HG03103 (cell line): ENCODE measurements at regions not wholly inside any gene's neighbourhood (a gene's known extent, or its start where the extent isn't known, plus 50 kb on each side); places are given as distances from the start of the nearest gene placed in this dataset.

Experiments used
- ATAC-seq: cut with Tn5 transposase; IDR thresholded peaks from one replicate; pipeline ENCODE4 v1.9.1; 2021; ENCODE audit warnings: low read depth; ENCODE audit not compliant: unreplicated experiment

DNA sequence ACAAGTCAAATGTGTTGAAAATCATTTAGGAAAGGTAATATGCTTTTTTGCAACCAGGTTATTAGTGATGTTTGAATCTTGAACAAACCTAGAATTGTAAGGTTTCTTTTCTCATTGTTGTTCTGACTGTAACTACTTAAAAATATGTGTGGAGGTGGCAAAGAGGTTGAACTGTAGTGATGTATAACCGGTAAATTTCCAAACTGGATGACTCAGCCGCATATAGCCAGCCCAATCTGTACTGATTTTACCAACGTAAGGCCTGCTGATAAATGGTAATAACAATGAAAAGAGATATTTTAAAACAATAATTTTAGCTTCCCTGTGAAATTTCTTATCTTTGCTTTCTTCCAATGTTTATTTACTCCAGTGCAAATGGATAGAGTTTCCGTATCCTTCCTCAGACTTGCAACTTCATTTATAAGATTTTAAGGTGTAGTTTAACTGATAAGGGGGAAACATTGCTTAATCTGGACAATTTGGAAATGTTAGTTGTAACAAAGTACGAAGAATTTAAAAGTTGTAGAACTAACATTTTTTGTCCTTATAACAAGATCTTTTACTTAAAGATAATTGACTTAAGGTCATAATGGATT lies 1170.4 kb upstream of the ZEB2 start:
- no peak for ATAC-seq

DNA sequence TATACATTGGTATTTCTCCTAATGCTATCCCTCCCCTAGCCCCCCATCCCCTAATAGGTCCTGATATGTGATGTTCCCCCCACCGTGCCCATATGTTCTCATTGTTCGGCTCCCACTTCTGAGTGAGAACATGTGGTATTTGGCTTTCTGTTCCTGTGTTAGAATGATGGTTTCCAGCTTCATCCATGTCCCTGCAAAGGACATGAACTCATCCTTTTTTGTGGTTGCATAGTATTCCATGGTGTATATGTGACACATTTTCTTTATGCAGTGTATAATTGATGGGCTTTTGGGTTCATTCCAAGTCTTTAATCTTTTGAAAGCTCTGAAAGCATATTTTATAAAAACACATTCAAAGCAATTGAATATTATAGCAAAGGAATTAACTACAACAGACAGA lies 1169.4 kb upstream of the ZEB2 start:
- no peak for ATAC-seq

DNA sequence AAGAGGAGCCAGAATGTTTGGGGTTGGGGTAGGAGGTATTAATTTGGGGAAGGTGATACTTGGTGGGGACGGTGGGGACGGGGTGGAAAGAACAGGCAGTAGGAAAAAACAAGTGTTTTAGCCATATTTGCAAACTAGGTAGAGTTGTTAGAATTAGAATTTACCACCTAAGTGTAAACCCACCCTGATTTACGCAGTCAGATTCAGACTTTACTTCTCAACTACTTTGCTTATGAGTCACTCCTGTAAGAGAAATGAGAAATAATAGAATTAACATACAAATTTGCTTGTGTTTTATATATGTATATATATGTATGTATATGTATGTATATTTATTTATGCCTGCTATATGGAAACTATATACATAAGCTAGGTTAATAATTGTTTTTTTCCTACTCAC lies 1168.2 kb upstream of the ZEB2 start:
- ATAC-seq: no peak

DNA sequence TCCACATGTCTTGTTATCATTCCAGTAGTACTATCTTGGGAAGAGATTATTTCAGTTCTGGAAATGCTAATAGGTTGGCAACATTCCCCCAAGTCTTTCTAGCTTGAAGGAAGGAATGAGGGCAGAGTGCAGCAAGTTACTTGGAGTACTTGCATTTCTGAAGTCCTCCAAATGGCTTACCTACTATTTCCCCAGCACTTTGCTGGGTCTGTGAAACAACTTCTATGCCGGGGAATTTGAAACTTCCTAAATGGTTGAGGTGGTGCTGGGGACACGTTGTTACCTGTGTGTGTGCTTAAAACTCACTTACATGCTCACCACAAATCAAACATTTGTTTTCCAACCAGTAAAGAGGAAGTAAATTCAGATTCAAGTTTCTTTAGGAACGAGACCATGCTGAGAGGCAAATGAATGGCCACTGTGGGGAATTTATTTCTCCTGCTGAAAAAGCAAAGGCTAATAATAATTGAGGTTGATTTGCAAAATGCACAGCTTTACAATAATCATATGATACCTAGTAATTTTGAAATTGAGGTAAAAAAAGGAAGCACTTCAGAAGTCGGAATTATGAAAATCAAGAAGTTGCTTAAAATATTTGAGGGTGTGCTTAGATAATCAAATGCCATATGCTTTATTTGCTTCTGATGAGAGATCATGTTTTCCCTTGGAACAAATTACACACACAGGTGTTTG lies 1167.7 kb upstream of the ZEB2 start:
- no peak for ATAC-seq

DNA sequence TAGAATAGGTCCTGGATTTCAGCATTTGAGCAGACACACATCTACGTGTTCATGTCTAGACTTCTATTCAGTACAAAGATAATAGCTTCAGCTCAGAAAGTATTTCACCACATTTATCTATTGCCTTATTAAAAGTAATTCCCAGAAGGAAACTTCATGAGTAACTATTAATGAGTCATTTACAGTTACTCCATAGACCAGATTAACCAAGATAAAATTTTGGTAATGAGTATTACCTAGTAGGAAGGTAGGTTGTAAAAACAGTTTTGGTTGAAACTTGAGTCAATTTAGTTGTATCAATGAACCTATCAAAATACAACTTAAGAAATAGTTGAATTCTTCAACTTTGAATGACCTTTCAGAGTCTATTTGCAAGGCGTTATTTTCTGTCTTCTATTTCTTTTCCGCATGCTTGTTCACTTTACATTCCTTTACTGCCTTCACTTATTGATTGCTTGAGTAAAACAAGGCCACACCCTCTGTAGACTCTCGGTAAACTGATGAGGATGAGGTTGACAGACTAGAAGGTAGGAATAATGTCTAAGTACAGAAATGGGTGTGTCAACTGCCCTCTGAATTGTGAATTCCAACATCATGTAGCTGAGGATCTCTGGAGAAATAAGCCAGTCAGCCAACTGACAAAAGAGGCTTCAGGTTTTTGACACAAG lies 1165.6 kb upstream of the ZEB2 start:
- no peak for ATAC-seq

DNA sequence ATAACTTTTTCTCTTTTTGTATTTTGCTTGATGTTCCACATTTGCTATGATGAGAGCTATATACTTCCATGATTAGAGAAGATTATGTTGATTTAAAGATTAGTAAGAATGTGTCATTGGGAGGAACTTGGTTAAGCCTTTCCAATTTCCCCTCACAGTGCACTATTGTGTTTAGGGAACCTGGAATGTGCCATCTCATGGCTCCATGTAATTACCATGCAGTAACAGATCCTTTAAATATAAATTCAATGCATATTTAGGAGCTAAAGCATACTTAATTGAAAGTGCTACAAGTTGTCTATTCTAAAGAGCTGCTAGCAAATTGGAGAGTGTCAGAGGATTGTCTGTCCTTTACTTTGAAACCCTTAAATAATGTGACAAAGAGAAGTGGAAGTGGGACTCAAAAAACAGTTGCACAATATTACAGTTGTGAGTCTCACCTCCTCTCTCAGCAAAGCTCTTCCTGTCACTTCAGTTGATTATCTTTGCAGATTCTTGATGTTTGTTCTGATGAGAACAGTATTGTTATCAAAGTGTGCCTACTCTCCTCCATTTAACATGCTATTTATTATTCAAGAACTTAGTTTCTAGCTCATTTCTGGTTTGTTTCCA lies 1162.7 kb upstream of the ZEB2 start:
- ATAC-seq: no peak

DNA sequence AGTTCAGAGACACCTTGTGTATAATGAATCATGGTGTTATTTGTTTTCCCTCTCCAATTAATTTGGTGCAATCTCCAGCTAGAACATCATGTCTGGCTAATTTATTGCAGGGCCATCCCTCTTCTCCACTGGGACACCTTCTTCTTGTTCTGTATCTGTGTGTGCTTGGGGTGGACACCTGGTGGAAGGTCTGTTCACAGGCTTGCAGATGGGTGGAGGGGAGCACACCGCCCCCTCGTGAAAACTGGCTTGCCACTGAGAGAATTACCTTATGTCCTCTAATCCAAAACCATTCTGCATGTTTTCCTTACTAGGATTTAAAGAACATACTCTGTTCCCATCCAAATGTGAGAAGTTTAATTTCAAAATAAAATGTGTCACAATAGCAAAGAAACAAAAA lies 1160.4 kb upstream of the ZEB2 start:
- no peak for ATAC-seq

DNA sequence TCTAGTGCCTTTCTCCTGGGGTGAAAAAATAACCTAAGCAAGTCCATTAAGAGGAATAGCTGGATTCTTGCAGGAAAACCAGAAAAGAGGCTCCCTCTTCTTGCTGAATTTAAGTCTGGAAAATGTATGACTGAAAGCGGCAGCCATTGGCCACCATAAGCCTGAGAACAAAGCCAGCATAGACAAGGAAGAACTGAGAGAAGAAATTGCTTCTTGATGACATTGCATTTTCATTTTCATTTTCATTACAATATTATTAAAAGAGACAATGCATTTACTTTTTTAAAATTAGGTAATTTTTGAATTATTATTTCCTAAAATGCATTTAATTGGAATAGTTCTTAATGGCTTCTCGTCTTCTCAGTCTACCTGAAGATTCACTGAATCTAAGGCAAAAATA lies 1157.5 kb upstream of the ZEB2 start:
- no peak for ATAC-seq

DNA sequence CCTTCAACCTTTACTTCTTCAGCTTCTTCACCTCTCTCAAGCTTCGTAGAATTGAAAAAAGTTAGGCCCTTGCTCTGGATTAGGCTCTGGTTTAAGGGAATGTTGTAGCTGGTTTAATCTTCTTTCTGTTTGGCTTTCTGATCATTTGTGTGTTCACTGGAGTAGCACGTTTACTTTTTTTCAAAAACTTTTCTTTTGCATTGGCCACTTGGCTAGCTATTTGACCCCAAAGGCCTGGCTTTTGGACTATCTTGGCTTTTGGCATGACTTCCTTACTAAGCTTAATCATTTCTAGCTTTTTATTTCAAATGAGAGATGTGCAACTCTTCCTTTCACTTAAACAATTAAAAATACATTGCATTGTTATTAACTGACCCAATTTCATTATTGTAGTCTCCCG lies 1154.8 kb upstream of the ZEB2 start:
- no peak for ATAC-seq

DNA sequence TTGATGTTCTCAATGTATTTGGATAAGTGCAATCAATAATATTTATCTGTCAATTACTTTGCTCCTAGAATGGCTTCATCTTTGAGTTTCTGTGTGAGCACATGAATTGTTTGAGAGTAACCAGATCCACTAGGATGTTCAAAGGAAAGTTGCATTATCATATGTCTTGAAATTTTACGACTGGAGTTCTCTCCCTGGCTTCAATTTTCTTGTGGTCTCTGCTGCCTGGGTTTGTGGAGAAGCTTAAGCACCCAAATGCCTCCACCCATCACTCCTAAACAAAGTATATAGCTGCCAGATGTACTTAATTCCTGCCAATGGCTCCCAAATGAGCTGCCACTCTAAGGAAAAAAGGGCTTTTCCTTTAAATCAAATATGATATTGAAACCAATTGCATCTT lies 1149.4 kb upstream of the ZEB2 start:
- no peak for ATAC-seq

DNA sequence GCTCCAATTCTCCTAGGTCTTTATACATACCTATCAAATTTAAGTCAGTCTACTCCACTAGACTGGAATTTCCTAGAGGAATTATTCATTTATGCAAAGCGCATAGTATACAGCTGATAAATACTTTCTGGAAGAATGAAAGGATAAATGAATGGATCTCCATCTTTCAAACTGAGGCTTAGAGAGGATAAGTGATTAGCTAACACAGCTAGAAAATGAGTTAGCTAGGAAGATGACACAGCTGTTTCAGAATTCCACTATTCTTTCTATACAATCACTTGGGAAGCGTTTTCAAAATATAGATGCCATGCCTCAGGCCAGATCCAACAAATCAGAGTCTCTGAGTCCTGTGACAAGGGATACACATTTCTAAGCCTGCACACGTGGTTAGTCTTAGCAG lies 1146.6 kb upstream of the ZEB2 start:
- ATAC-seq: no peak

DNA sequence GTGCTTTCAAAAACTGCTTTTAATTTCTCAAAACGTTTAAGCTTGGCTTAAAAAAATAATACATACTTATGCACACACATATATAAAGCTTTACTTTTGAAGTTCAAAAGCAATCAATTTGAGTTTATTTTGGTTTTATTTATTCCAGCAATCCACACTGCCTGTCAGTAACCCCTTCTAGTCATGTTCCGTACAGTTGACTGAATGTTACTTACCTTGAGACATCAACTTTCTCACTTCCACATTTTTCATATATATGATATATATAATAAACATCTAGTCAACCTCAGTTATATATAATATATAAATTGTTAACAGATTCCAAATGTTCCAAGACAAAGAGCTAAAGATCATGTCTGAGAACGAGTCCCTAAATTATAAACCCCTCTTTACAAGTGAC lies 1137.3 kb upstream of the ZEB2 start:
- no peak for ATAC-seq

DNA sequence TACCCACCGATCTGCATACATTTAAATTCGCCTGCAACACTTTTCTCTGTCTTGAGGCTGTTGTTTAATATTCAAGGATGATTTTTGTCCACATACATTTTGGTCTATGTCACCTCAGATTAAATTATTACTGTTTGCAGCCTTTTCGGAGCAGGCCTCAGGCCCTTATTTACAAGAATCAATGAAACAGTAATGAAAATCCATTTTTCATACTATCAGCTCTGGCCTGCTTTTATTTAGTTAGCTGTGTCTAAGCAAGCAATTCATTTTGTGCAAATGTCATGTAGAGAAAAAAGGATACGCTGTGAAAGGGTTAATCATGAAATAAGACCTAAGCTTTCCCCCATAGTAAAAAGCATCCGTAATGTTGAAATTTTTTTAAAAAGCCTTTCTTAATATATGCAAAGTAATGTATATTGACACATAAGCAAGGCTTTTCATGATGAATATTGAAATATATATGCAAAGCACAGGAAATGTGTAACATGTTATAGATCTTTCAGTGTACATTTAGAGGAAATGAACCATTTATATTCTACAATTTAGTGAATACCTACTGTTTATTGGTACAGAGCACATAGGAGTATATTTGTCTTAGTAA lies 1135.3 kb upstream of the ZEB2 start:
- no peak for ATAC-seq

DNA sequence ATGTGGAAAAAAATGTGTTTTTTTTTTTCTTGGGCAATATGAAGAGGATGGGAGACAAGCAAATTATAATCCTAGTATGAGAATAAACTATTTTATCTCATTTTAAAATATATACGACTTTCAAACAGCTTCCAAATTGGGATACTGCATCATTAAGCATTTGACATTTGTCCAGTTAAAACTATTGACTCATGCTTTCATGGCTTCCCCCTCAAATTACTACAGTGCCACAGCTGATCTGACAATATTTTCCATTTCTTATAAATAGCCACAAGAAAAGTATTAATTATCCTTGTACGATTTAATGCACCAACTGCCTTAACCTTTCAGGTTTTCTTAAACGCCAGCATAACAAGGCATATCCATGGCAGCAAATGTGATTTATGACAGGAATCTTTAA lies 1134.8 kb upstream of the ZEB2 start:
- ATAC-seq: no peak

DNA sequence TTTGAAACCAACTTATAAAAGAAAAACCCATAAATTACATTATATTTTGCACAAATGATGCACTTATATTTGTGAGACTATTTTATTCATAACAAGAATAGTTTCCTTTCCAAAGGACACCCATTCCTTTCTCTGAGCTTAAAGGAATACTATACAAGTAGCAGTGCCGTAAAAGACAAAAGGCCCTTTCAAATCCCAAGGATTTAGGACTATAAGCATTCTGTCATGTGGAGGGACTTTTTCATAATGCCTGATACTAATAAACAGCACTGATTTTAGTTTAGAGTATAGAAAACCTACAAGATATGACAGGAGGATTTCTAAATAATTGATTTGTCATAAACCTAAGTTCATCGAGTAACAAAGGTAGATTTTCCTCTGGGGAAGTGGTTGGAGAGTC lies 1134.2 kb upstream of the ZEB2 start:
- no peak for ATAC-seq

DNA sequence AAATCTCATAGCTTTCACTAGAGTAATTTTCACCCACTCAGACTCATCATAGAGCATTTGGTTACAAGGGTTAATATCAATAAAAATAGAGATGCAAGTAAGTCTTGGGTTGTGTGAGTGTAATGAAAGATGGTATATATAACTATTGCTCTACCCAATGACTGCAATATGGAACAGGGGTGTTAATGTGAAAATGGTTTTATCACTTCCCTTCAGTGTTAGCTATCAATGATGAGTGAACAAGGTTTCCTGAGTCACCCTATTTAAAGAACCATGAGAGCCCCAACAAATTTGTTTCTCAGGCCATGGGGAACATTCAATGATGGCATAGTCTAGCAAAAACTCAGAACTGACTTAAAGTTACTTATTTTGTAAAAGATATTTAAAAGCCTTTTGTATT lies 1133.6 kb upstream of the ZEB2 start:
- ATAC-seq: no peak

DNA sequence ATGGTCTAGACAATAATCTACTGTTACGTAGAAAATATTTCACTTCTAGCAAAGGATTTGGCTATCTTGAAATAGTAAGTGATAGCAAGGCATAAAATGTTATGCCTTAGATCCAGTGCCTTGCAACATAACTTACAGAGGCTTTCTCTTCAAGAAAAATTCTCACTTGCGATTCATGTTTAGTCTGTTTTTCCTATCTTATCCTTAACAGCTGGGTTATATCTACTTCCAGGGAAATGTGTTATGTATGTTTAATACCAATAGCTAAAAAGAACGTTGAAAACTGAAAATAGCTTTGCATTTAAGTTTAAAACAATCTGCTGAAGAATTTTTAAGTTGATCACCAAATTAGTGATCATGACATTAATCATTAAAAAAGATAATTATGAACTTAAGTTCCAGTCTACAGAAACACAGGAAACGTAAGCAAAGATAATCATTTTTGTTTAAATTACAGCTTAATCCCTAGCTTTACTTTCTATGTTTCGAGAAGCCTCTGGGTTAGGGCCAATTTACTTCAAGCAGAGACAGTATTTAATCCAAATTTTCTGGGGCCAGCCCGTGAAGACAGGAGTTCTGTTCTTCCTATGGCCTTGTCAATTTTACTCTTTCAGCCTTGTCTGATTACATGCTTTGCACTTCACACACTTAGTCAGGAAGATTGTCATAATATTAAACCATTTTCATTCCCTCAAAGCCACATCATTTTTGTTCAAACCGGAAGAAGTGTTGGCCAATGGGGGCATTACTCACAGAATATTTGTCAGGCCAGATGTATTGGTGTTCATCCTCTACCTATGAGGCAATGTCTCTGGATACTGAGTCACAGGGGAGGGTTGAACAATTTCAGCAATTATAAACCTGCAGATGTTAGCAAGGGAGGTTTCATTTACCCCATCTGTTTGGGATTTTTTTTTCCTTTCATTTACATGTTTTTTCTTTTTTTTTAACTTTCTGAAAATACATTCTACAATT lies 1132.9 kb upstream of the ZEB2 start:
- no peak for ATAC-seq

DNA sequence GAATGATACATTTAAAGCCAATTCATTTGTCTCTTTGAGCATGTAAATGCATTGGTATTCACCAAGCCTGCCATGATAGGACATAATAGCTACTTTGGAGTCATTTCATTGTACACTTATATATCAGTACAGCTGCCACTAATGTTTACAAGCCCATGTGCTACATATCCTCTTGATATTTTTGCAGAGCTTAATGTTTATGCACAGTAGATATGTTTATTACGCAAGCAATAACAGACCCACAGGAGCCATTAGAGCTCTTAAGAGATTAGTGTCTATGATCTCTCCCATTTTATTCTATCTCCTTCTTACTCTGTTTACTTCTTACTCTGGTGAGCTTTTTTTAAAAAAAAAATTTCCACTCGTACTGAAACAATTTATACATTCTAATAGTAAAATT lies 1132.1 kb upstream of the ZEB2 start:
- no peak for ATAC-seq

DNA sequence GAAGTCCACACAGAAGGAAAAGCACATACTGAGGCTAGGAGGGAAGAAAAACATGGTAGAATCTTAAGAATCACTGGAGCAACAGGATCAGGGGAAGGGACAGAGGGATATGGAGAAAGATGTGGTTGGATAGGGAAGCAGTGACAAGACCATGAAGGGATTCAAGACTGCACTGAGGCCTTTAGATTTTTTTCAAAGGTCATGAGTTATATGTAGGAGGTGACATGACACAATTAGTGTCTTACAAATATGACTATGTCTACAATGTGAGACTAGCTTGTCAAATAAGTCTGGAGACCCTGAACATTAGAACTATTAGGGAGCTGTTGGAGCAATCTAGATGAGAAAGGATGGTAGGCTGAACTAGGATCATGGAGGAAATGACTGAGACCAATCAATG lies 1130.3 kb upstream of the ZEB2 start:
- no peak for ATAC-seq

DNA sequence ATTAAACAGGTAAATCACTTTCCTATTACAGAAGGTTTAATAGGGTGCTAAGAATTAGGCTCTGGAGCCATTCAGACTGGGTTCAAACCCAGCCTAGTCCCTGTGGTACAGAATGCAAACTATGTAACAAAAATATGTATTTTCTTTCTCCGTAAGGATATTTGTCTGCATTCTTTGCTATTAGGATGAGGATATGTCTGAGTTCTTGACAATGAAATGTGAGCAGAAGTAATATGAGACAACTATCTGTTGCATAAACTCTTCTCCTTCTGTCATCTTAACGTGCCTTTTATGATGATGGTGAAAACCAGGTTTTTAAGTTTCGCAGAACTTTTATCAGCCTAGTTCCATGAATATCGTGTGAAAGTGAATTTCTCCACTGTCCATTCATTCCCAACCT lies 1129.1 kb upstream of the ZEB2 start:
- ATAC-seq: no peak
